Loucy (cell line): ENCODE measurements at regions not wholly inside any gene's neighbourhood (a gene's known extent, or its start where the extent isn't known, plus 50 kb on each side); places are given as distances from the start of the nearest gene placed in this dataset.

Experiments used
- H2AFZ ChIP-seq: fragments of 200-600 bp; sonication (generic); 2 replicates; pipeline ENCODE4 v1.6.0; 2016; ENCODE audit warnings: antibody characterized with exemption, mild to moderate bottlenecking, low read length, moderate library complexity
- H3F3A ChIP-seq: fragments of 200-600 bp; 2 replicates; pipeline ENCODE4 v1.6.0; 2016; ENCODE audit warnings: antibody characterized with exemption, low read depth, mild to moderate bottlenecking
- H3K27me3 ChIP-seq: fragments of 200-600 bp; sonication (generic); 2 replicates; pipeline ENCODE4 v1.6.1; 2014; ENCODE audit warnings: low read length, mild to moderate bottlenecking; ENCODE audit not compliant: insufficient read depth, poor library complexity, severe bottlenecking
- H3K36me3 ChIP-seq: fragments of 200-600 bp; sonication (generic); 2 replicates; pipeline ENCODE4 v1.6.1; 2016; ENCODE audit warnings: low read length; ENCODE audit not compliant: insufficient read depth
- H3K4me1 ChIP-seq: fragments of 200-600 bp; sonication (generic); 2 replicates; pipeline ENCODE4 v1.5.1; 2014; ENCODE audit warnings: low read length, mild to moderate bottlenecking; ENCODE audit not compliant: insufficient read depth, poor library complexity, severe bottlenecking
- H3K4me2 ChIP-seq: fragments of 200-600 bp; sonication (generic); 2 replicates; pipeline ENCODE4 v1.6.0; 2014; ENCODE audit warnings: antibody characterized with exemption, low read length, low read depth, mild to moderate bottlenecking; ENCODE audit not compliant: poor library complexity, severe bottlenecking
- H3K4me3 ChIP-seq: fragments of 200-600 bp; sonication (generic); 2 replicates; pipeline ENCODE4 v1.5.1; 2014; ENCODE audit warnings: low read length, mild to moderate bottlenecking, mixed read lengths; ENCODE audit not compliant: poor library complexity, severe bottlenecking
- H3K79me2 ChIP-seq: fragments of 200-600 bp; sonication (generic); 2 replicates; pipeline ENCODE4 v1.6.1; 2014; ENCODE audit warnings: low read length; ENCODE audit not compliant: insufficient read depth
- H3K9ac ChIP-seq: fragments of 200-600 bp; sonication (generic); 2 replicates; pipeline ENCODE4 v1.6.0; 2014; ENCODE audit warnings: mild to moderate bottlenecking, low read depth, low read length, moderate library complexity; ENCODE audit not compliant: poor library complexity, severe bottlenecking
- H3K9me2 ChIP-seq: fragments of 200-600 bp; sonication (generic); replicated peaks from 2 replicates; pipeline ENCODE4 v1.6.1; 2016; ENCODE audit warnings: low read depth, low read length, mixed read lengths
- H3K9me3 ChIP-seq: fragments of 200-600 bp; sonication (generic); 2 replicates; pipeline ENCODE4 v1.6.1; 2014; ENCODE audit warnings: mild to moderate bottlenecking, antibody characterized with exemption, low read length, low read depth; ENCODE audit not compliant: insufficient read depth
- H4K20me1 ChIP-seq: fragments of 200-600 bp; sonication (generic); 2 replicates; pipeline ENCODE4 v1.6.0; 2014; ENCODE audit warnings: antibody characterized with exemption, low read length, mild to moderate bottlenecking; ENCODE audit not compliant: insufficient read depth, poor library complexity, severe bottlenecking
- CTCF ChIP-seq: fragments of 200-600 bp; sonication (generic); conservative IDR thresholded peaks from 2 replicates; pipeline ENCODE4 v1.5.1; 2014; ENCODE audit warnings: mild to moderate bottlenecking, antibody characterized with exemption, low read length
- EZH2phosphoT487 ChIP-seq: fragments of 200-600 bp; IDR thresholded peaks from 2 replicates; pipeline ENCODE4 v1.6.1; 2018; ENCODE audit warnings: antibody characterized with exemption, mild to moderate bottlenecking, moderate library complexity, borderline replicate concordance

- H3K4me1 ChIP-seq: no peaks in the 10 kb centered on the region
Observed at GRCh38 chr14:104290058-104290667, 151.8 kb downstream of the KIF26A start.

DNA sequence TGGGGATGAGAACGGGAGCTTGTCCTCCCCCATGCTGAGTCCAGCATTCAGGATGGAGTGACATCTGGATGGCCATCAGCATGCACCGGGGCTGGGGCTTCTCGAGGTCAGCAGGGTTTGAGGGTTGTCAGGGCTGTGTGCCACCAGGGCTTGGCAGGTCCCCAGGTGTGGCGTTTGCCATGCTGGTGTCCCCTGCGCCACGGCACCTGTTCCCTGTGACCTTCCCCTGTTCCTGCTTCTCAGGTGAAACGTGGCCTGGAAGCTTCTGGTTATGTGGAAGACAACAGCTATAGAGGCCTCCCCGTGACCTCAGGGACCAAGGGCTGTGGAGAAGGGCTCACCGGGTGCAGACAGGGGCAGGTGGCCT lies 152.4 kb downstream of the KIF26A start:
- Histone ChIP-seq H3K4me2 (no peak overlapping the region), H3K9me3 (no peaks in the 10 kb centered on the region), H3K36me3 (no peaks in the 10 kb centered on the region), H3K27me3 (no peaks in the 10 kb centered on the region), H2AFZ (no peak overlapping the region), H3K9ac (no peak overlapping the region), H4K20me1 (no peaks in the 10 kb centered on the region), H3F3A (no peaks in the 10 kb centered on the region), H3K4me1 (no peaks in the 10 kb centered on the region), H3K4me3 (no peak overlapping the region), H3K9me2 (no peaks in the 10 kb centered on the region), H3K79me2 (no peaks in the 10 kb centered on the region)
- TF ChIP-seq CTCF (no peak), EZH2phosphoT487 (no peak)

More at GRCh38 chr14:104290058-104290667, 151.8 kb downstream of the KIF26A start:
- no peaks in the 10 kb centered on the region for H3K27me3 ChIP-seq
- H3F3A ChIP-seq: no peaks in the 10 kb centered on the region
- no peaks in the 10 kb centered on the region for H3K79me2 ChIP-seq
- no peaks in the 10 kb centered on the region for H3K9me2 ChIP-seq
- no peak overlapping the region for H2AFZ ChIP-seq
- TF ChIP-seq CTCF (no peak), EZH2phosphoT487 (no peak)
- H4K20me1 ChIP-seq: no peaks in the 10 kb centered on the region
- H3K4me2 ChIP-seq: no peak overlapping the region
- no peaks in the 10 kb centered on the region for H3K9me3 ChIP-seq
- no peaks in the 10 kb centered on the region for H3K36me3 ChIP-seq
- H3K4me3 ChIP-seq: no peak overlapping the region
- no peak overlapping the region for H3K9ac ChIP-seq

DNA sequence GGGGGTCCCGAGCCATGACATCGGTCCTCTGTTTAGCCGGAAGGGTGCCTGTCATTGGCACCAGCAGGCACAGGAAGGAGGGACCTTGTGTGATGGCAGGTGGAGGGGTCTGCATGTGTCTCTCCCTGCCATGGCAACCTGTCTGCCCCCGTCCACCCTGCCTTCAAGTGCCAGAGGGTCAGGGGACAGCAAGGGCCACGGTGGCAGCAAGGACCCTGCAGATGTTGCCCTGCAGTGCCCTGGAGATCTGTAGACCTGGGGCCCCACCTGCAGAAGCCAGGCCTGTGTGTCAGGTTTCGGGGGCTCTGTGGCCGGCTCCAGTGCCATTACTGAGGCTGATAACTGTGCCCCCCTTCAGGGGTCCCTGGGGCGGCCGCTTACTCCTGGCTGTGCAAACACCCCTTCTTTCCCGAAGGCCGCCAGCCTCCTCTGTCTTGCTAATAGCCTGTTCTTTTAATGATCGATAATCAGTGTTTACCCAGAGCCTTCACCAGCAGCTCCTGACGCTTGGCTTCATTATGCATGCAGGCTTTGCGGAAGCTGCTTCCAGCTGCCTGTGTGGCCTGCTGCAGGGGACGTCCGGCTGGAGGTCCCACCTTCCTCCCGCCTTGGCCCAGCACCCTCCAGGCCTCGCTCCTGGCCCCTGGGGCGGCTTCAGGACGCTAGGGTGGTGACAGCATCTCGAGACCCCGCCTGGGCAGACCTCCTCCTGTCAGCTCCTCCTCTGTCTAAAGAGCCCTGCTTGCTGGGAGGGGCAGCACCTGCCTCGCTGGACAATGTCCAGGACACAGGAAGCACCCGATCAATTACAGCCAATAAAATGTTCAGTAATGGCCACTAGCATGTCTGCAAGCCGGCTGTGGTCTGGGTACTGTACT lies 153.0 kb downstream of the KIF26A start:
- TF ChIP-seq EZH2phosphoT487 (no peak), CTCF (no peak)
- Histone ChIP-seq H3K9me3 (no peaks in the 10 kb centered on the region), H3K4me3 (no peak overlapping the region), H3F3A (no peaks in the 10 kb centered on the region), H3K9ac (no peak overlapping the region), H4K20me1 (no peaks in the 10 kb centered on the region), H3K4me1 (no peaks in the 10 kb centered on the region), H2AFZ (no peak overlapping the region), H3K27me3 (no peaks in the 10 kb centered on the region), H3K4me2 (no peak overlapping the region), H3K36me3 (no peaks in the 10 kb centered on the region), H3K9me2 (no peaks in the 10 kb centered on the region), H3K79me2 (no peaks in the 10 kb centered on the region)
